Stimulated activated CD4-positive, alpha-beta T cell treated with anti-CD3 and anti-CD28 coated beads, Interleukin-4, amount 100 ng/mL, for 48 hours (primary cell): ENCODE measurements at regions not wholly inside any gene's neighbourhood (a gene's known extent, or its start where the extent isn't known, plus 50 kb on each side); places are given as distances from the start of the nearest gene placed in this dataset.
"Not testable (repeated sequence)": the region's sequence is repeated elsewhere in the genome, so short reads cannot be mapped to it uniquely, and the experiment has no call there.

ENCODE experiments used
- DNase-seq, 2 donors: peaks; one replicate each; pipeline ENCODE4 v3.0.0-alpha.2; 2020; ENCODE audit warnings: low read depth in 2 of 2

DNA sequence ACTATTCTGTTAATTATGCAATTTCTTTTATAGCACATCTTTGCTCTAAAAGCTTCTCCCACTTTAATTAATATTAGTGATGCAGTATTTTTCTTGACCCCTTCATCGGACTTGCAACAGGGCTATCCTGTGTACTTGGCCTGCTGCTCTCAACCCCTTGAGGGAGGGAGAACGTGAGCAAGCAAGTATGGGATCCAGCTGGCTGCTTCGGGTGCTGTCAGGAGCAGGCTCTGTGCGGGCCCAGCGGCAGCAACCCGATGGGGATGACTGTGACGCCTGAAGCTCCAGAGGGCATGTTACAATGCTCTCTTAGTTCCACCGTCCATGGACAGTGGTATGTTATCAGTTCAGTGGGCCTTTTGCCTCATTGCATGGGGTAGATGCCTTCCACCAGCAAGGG, 519.8 kb upstream of the CITED2 start:
- no peak for DNase-seq

GRCh38 chr6:139891471-139891870, 517.0 kb upstream of the CITED2 start:
- DNase-seq, result no peak

GRCh38 chr6:139888681-139889122, 514.3 kb upstream of the CITED2 start:
- no peak for DNase-seq

- no peak for DNase-seq
Observed at GRCh38 chr6:139887275-139887674, 512.8 kb upstream of the CITED2 start.

GRCh38 chr6:139886396-139886795, 511.9 kb upstream of the CITED2 start:
- DNase-seq, result no peak

GRCh38 chr6:139885909-139886308, 511.5 kb upstream of the CITED2 start:
- no peak for DNase-seq

GRCh38 chr6:139883776-139884175, 509.3 kb upstream of the CITED2 start:
- DNase-seq, result no peak

- DNase-seq, result no peak
Observed at GRCh38 chr6:139882977-139883728, 508.7 kb upstream of the CITED2 start.

- no peak for DNase-seq
Observed at GRCh38 chr6:139882234-139882633, 507.8 kb upstream of the CITED2 start.

- peak; percentile 1 to 7 for DNase-seq
Observed at GRCh38 chr6:139881728-139882211, 507.3 kb upstream of the CITED2 start.

- no peak for DNase-seq
Observed at GRCh38 chr6:139881236-139881635, 506.8 kb upstream of the CITED2 start.

GRCh38 chr6:139879823-139880356, 505.4 kb upstream of the CITED2 start:
- no peak for DNase-seq

GRCh38 chr6:139879241-139879640, 504.8 kb upstream of the CITED2 start:
- DNase-seq, result not testable (repeated sequence)

GRCh38 chr6:139877828-139878405, 503.5 kb upstream of the CITED2 start:
- no peak for DNase-seq

GRCh38 chr6:139872665-139873064, 498.2 kb upstream of the CITED2 start:
- no peak for DNase-seq

GRCh38 chr6:139871803-139872510, 497.5 kb upstream of the CITED2 start:
- DNase-seq, result no peak

- DNase-seq, result no peak
Observed at GRCh38 chr6:139871165-139871710, 496.8 kb upstream of the CITED2 start.

DNA sequence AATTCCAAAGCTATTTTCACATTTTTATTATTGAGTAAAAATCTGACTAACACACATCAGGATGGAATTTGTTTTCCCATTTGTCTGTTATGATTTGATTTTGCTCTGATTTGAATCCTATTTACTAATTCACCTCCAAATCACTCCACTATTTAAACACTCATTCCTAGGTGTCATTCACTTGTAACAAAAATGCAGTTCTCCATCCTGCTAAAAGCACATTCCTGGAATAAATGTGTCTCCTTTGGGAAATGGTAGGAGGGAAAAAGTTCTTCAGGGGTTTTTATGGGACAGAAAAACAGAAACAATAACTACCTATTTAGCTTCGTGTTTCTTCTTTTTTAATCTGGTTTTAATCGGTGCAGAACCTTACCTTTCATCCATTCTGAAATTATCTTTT, 494.1 kb upstream of the CITED2 start:
- DNase-seq, result no peak

DNA sequence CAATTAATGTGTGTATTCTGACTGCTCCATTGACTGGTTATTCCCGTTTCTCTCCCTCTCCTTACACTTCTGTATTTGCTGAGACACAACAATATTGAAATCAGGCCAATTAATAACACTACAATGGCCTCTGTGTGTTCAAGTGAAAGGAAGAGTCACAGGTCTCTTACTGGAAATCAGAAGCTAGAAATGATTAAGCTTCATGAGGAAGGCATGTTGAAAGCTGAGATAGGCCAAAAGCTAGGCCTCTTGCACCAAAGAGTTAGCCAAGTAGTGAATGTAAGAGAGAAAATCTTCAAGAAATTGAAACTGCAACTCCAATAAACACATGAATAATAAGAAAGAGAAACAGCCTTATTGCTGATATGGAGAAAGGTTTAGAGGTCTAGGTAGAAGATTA, 489.5 kb upstream of the CITED2 start:
- no peak for DNase-seq

DNA sequence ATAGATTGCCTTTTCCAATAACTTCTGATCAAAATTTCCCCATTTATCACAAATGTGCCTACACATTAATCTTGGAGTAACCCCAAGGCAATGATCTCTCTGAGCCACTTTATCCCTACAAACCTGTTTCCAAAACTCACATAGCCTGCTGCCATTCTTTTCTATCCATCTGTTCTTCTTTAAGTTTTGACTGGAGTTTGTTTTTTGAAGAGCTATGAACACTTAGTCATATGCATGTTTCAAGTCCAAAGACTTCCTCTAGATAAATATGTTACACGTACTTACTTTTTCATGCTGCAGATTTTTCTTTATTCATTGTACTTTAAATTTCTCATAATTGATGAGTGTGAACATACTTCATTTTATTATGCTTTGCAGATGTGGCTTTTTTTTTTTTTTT, 488.9 kb upstream of the CITED2 start:
- no peak for DNase-seq

GRCh38 chr6:139862311-139862710, 487.9 kb upstream of the CITED2 start:
- no peak for DNase-seq

DNA sequence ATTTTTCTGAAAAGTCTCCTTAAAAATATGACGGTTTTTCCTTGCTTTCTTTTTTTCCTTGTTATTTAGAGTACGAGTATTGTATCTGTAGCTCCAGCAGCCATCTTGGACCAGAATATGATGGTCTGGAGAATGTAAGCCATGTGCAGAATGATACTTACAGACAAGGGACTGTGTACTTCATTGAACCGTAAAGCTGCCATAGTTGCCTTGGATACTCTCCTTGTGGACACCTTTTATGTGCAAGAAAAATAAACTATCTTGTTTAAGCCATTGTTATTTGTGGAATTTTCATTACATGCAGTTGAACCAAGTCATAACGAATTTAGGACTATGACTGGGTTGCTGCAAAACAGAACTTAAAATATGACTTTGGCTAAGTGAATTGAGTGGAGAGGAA, 485.8 kb upstream of the CITED2 start:
- no peak for DNase-seq
